ENCODE measurements at regions not wholly inside any gene's neighbourhood (a gene's known extent, or its start where the extent isn't known, plus 50 kb on each side); places are given as distances from the start of the nearest gene placed in this dataset.

DNA sequence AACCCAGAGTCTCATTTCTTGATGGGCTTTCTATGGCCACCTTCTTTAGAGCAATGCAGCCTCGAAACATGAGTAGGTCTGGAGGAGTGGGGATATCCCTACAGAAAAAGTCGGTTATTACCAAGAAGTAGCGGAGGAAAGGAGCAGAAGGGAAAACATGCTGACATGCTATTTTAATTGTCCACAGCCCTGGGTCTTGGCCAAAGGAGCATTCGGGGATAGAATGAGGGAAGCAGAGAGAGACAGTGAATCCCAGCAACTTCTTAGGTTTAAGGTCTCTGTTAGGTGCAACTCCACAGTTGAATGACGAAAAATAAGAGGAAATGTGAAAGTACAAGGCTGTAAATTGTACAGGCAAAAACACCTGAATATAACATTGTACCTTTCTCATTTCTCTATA lies 506.7 kb upstream of the CDH18 start:
- H3K79me2 ChIP-seq (ENCODE audit: insufficient read depth, low read length): no peaks in the 10 kb centered on the region
- ATAC-seq (no peak), FAIRE-seq (no peak), DNase-seq (ENCODE audit: low spot score) (no peak)
- H3K9me3 ChIP-seq (ENCODE audit: low read length): no peaks in the 10 kb centered on the region
- TF ChIP-seq SAFB2 (CRISPR knock-in tag; IDR thresholded peaks at IDR 0.05; ENCODE audit: borderline replicate concordance, low read depth) (no peak), MAFK (conservative IDR thresholded peaks at IDR 0.05 in 1 of 2, IDR thresholded peaks at IDR 0.05 in 1 of 2; ENCODE audit: low read length in 2 of 2) (0 out of 4 replicates have a peak, but pooled peaks have one; percentile 4 to 47), SRSF9 (IDR thresholded peaks at IDR 0.05; ENCODE audit: borderline replicate concordance, insufficient read depth, low read depth, low read length, poor library complexity, severe bottlenecking) (no peak), JUND (CRISPR knock-in tag; IDR thresholded peaks at IDR 0.05) (no peak)
- TF ChIP-seq, protein P1, sequence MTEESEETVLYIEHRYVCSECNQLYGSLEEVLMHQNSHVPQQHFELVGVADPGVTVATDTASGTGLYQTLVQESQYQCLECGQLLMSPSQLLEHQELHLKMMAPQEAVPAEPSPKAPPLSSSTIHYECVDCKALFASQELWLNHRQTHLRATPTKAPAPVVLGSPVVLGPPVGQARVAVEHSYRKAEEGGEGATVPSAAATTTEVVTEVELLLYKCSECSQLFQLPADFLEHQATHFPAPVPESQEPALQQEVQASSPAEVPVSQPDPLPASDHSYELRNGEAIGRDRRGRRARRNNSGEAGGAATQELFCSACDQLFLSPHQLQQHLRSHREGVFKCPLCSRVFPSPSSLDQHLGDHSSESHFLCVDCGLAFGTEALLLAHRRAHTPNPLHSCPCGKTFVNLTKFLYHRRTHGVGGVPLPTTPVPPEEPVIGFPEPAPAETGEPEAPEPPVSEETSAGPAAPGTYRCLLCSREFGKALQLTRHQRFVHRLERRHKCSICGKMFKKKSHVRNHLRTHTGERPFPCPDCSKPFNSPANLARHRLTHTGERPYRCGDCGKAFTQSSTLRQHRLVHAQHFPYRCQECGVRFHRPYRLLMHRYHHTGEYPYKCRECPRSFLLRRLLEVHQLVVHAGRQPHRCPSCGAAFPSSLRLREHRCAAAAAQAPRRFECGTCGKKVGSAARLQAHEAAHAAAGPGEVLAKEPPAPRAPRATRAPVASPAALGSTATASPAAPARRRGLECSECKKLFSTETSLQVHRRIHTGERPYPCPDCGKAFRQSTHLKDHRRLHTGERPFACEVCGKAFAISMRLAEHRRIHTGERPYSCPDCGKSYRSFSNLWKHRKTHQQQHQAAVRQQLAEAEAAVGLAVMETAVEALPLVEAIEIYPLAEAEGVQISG (CRISPR knock-in tag; IDR thresholded peaks at IDR 0.05): no peak
- H3K4me1 ChIP-seq (ENCODE audit: insufficient read depth, low read length): peaks cover 12% of the 10 kb centered on the region
- H2AFZ ChIP-seq (ENCODE audit: low read length): no peak overlapping the region
- H3K4me2 ChIP-seq (ENCODE audit: low read depth, low read length): no peak overlapping the region
- CTCF ChIA-PET (ENCODE audit: low intra/inter-chr PET ratio, low total read pairs): no interaction called here
- no peak overlapping the region for H3K4me3 ChIP-seq (replicated peaks in 1 of 3; ENCODE audit: insufficient read depth in 1 of 3, low read depth in 2 of 3, low read length in 3 of 3)
- H3K36me3 ChIP-seq (replicated peaks in 1 of 2; ENCODE audit: control insufficient read depth in 1 of 2, insufficient read depth in 2 of 2, low read length in 2 of 2): no peaks in the 10 kb centered on the region
- POLR2A ChIA-PET: no interaction called here
- no peak overlapping the region for H3K9ac ChIP-seq (ENCODE audit: insufficient read depth, low read depth, low read length)
- no peaks in the 10 kb centered on the region for H4K20me1 ChIP-seq (ENCODE audit: insufficient read depth, low read length)
- WGBS (ENCODE audit: low lambda C conversion rate): 23% methylated on average over 5 of the region's 5 CpGs
- in situ Hi-C loops (cut with HindIII; ENCODE audit: extremely low pct_ligation_motif_present, low pct_unique_long_range_greater_than_20kb): no loop called here
- no peaks in the 10 kb centered on the region; a peak in 1 of 5 replicates for H3K27me3 ChIP-seq (ENCODE audit: control insufficient read depth in 1 of 2, insufficient read depth in 2 of 2, low read length in 2 of 2)
- H3K27ac ChIP-seq (ENCODE audit: extremely low read length, insufficient read depth, low read length): no peak overlapping the region
- intact Hi-C loops (cut with micrococcal nuclease; ENCODE audit: unreplicated experiment): no loop called here
- no TSS peak for BruUV-seq (replicated peaks)

DNA sequence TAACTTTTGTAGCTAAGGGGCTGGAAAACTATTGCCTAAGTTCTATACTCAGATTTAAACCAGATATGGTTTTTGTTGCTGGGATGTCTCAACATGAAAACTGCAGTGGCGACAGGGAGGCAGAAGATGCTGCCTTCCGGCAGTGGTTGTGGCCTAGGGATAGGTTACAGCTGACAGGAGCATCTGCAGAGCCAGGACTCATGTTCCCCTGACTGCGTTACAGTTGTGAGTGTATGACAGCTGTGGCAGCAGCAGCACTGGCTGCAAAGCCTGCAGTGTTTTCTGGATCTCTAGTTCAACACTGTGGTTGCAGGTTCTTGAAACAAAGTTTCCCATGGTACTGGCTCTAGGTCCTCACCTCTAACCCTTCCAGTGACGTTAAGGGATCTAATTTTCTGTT lies 498.8 kb upstream of the CDH18 start:
- no peak overlapping the region for H2AFZ ChIP-seq (ENCODE audit: low read length)
- intact Hi-C loops (cut with micrococcal nuclease; ENCODE audit: unreplicated experiment): no loop called here
- H3K4me2 ChIP-seq (ENCODE audit: low read depth, low read length): no peak overlapping the region
- no peak for ATAC-seq
- no TSS peak for BruUV-seq (replicated peaks)
- WGBS (ENCODE audit: low lambda C conversion rate): 1% methylated on average over 3 of the region's 4 CpGs
- in situ Hi-C loops (cut with HindIII; ENCODE audit: extremely low pct_ligation_motif_present, low pct_unique_long_range_greater_than_20kb): no loop called here
- H3K79me2 ChIP-seq (ENCODE audit: insufficient read depth, low read length): no peaks in the 10 kb centered on the region
- no peaks in the 10 kb centered on the region for H3K9me3 ChIP-seq (ENCODE audit: low read length)
- ChIA-PET CTCF (ENCODE audit: low intra/inter-chr PET ratio, low total read pairs) (no interaction called here), POLR2A (no interaction called here)
- no peak for FAIRE-seq
- no peak overlapping the region for H3K9ac ChIP-seq (ENCODE audit: insufficient read depth, low read depth, low read length)
- no peaks in the 10 kb centered on the region for H3K27me3 ChIP-seq (ENCODE audit: control insufficient read depth in 1 of 2, insufficient read depth in 2 of 2, low read length in 2 of 2)
- no peak for DNase-seq (ENCODE audit: low spot score)
- no peak overlapping the region for H3K4me3 ChIP-seq (replicated peaks in 1 of 3; ENCODE audit: insufficient read depth in 1 of 3, low read depth in 2 of 3, low read length in 3 of 3)
- H3K36me3 ChIP-seq (replicated peaks in 1 of 2; ENCODE audit: control insufficient read depth in 1 of 2, insufficient read depth in 2 of 2, low read length in 2 of 2): no peaks in the 10 kb centered on the region
- H4K20me1 ChIP-seq (ENCODE audit: insufficient read depth, low read length): no peaks in the 10 kb centered on the region
- H3K4me1 ChIP-seq (ENCODE audit: insufficient read depth, low read length): no peaks in the 10 kb centered on the region
- no peak overlapping the region for H3K27ac ChIP-seq (ENCODE audit: extremely low read length, insufficient read depth, low read length)
- TF ChIP-seq KLF13 (CRISPR knock-in tag; IDR thresholded peaks at IDR 0.05): no peak
- TF ChIP-seq, protein P2, sequence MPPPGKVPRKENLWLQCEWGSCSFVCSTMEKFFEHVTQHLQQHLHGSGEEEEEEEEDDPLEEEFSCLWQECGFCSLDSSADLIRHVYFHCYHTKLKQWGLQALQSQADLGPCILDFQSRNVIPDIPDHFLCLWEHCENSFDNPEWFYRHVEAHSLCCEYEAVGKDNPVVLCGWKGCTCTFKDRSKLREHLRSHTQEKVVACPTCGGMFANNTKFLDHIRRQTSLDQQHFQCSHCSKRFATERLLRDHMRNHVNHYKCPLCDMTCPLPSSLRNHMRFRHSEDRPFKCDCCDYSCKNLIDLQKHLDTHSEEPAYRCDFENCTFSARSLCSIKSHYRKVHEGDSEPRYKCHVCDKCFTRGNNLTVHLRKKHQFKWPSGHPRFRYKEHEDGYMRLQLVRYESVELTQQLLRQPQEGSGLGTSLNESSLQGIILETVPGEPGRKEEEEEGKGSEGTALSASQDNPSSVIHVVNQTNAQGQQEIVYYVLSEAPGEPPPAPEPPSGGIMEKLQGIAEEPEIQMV (CRISPR knock-in tag; IDR thresholded peaks at IDR 0.05; ENCODE audit: low read depth): no peak
- no peak for TF ChIP-seq ZNF737 (CRISPR knock-in tag; IDR thresholded peaks at IDR 0.05; ENCODE audit: borderline replicate concordance)
- TF ChIP-seq, protein P3, sequence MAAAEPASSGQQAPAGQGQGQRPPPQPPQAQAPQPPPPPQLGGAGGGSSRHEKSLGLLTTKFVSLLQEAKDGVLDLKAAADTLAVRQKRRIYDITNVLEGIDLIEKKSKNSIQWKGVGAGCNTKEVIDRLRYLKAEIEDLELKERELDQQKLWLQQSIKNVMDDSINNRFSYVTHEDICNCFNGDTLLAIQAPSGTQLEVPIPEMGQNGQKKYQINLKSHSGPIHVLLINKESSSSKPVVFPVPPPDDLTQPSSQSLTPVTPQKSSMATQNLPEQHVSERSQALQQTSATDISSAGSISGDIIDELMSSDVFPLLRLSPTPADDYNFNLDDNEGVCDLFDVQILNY (CRISPR knock-in tag; conservative IDR thresholded peaks at IDR 0.05): no peak
- TF ChIP-seq JDP2 (CRISPR knock-in tag; IDR thresholded peaks at IDR 0.05; ENCODE audit: borderline replicate concordance): no peak
- TF ChIP-seq ZMAT3 (CRISPR knock-in tag; conservative IDR thresholded peaks at IDR 0.05): no peak
- no peak for TF ChIP-seq ZNF839 (CRISPR knock-in tag; IDR thresholded peaks at IDR 0.05; ENCODE audit: borderline replicate concordance)
- no peak for TF ChIP-seq ZFYVE20 (CRISPR knock-in tag; IDR thresholded peaks at IDR 0.05; ENCODE audit: borderline replicate concordance, low read depth)
